ENCODE measurements at regions not wholly inside any gene's neighbourhood (a gene's known extent, or its start where the extent isn't known, plus 50 kb on each side); places are given as distances from the start of the nearest gene placed in this dataset.

GRCh38 chr17:34527908-34528470 is 51.4 kb upstream of the TMEM132E start:
- no peaks in the 10 kb centered on the region for H3K4me1 ChIP-seq (replicated peaks; ENCODE audit: insufficient read depth)
- ChIA-PET POLR2A (ENCODE audit: unreplicated experiment) (no interaction called here), CTCF (interaction anchor here (0.6 kb wide), 1 partner anchor 970 kb away, joined by 3 read pairs; no protein-coding TSS in a partner anchor)
- H3K4me2 ChIP-seq = no peak overlapping the region
- DNase-seq = no peak
- peaks cover 61% of the 10 kb centered on the region for H3K27me3 ChIP-seq (ENCODE audit: insufficient read depth, low read depth)
- H3K36me3 ChIP-seq (ENCODE audit: low read depth) = no peaks in the 10 kb centered on the region
- H3K79me2 ChIP-seq (ENCODE audit: low read depth) = no peaks in the 10 kb centered on the region
- H3K9me2 ChIP-seq (ENCODE audit: insufficient read depth) = no peaks in the 10 kb centered on the region
- H2AFZ ChIP-seq = no peak overlapping the region
- H4K20me1 ChIP-seq (ENCODE audit: insufficient read depth) = no peaks in the 10 kb centered on the region
- H3K9me3 ChIP-seq (ENCODE audit: insufficient read depth, low read depth) = no peaks in the 10 kb centered on the region
- H3K4me3 ChIP-seq = no peak overlapping the region
- no TSS peak for BruUV-seq (replicated peaks)
- intact Hi-C loops (cut with micrococcal nuclease; ENCODE audit: unreplicated experiment) = no loop called here
- H3F3A ChIP-seq (ENCODE audit: insufficient read depth, low read depth) = no peaks in the 10 kb centered on the region
- TF ChIP-seq EZH2 (IDR thresholded peaks at IDR 0.05; ENCODE audit: low read depth) = no peak
- no peak for TF ChIP-seq CTCF (conservative IDR thresholded peaks at IDR 0.05)
- H3K27ac ChIP-seq = no peak overlapping the region

- H3K4me3 ChIP-seq = no peak overlapping the region
- no peaks in the 10 kb centered on the region for H4K20me1 ChIP-seq (ENCODE audit: insufficient read depth)
- no peaks in the 10 kb centered on the region for H3F3A ChIP-seq (ENCODE audit: insufficient read depth, low read depth)
- no TSS peak for BruUV-seq (replicated peaks)
- POLR2A ChIA-PET (ENCODE audit: unreplicated experiment) = no interaction called here
- no peaks in the 10 kb centered on the region for H3K4me1 ChIP-seq (replicated peaks; ENCODE audit: insufficient read depth)
- no peak overlapping the region for H3K27ac ChIP-seq
- no peaks in the 10 kb centered on the region for H3K36me3 ChIP-seq (ENCODE audit: low read depth)
- peaks cover 65% of the 10 kb centered on the region for H3K27me3 ChIP-seq (ENCODE audit: insufficient read depth, low read depth)
- no peaks in the 10 kb centered on the region for H3K9me2 ChIP-seq (ENCODE audit: insufficient read depth)
- no peaks in the 10 kb centered on the region for H3K9me3 ChIP-seq (ENCODE audit: insufficient read depth, low read depth)
- no peak overlapping the region for H2AFZ ChIP-seq
- CTCF ChIA-PET = interaction anchor here (0.6 kb wide), 1 partner anchor 970 kb away, joined by 3 read pairs; no protein-coding TSS in a partner anchor
- DNase-seq = no peak
- H3K79me2 ChIP-seq (ENCODE audit: low read depth) = no peaks in the 10 kb centered on the region
- no peak overlapping the region for H3K4me2 ChIP-seq
- TF ChIP-seq CTCF (conservative IDR thresholded peaks at IDR 0.05) (no peak), EZH2 (IDR thresholded peaks at IDR 0.05; ENCODE audit: low read depth) (no peak)
- intact Hi-C loops (cut with micrococcal nuclease; ENCODE audit: unreplicated experiment) = no loop called here
Observed at GRCh38 chr17:34527136-34527907, 52.1 kb upstream of the TMEM132E start.

- no peak overlapping the region for H3K27ac ChIP-seq
- H3K9me3 ChIP-seq (ENCODE audit: insufficient read depth, low read depth) = no peaks in the 10 kb centered on the region
- no peak for TF ChIP-seq EZH2 (IDR thresholded peaks at IDR 0.05; ENCODE audit: low read depth)
- TF ChIP-seq CTCF (conservative IDR thresholded peaks at IDR 0.05) = no peak
- no peak overlapping the region for H3K4me3 ChIP-seq
- no peaks in the 10 kb centered on the region for H3F3A ChIP-seq (ENCODE audit: insufficient read depth, low read depth)
- no peaks in the 10 kb centered on the region for H3K36me3 ChIP-seq (ENCODE audit: low read depth)
- no peak overlapping the region for H3K4me2 ChIP-seq
- H3K9me2 ChIP-seq (ENCODE audit: insufficient read depth) = no peaks in the 10 kb centered on the region
- H2AFZ ChIP-seq = no peak overlapping the region
- no peak for DNase-seq
- H3K27me3 ChIP-seq (ENCODE audit: insufficient read depth, low read depth) = peaks cover 82% of the 10 kb centered on the region
- H3K4me1 ChIP-seq (replicated peaks; ENCODE audit: insufficient read depth) = no peaks in the 10 kb centered on the region
- no TSS peak for BruUV-seq (replicated peaks)
- ChIA-PET POLR2A (ENCODE audit: unreplicated experiment) (no interaction called here), CTCF (no interaction called here)
- intact Hi-C loops (cut with micrococcal nuclease; ENCODE audit: unreplicated experiment) = no loop called here
- H3K79me2 ChIP-seq (ENCODE audit: low read depth) = no peaks in the 10 kb centered on the region
- H4K20me1 ChIP-seq (ENCODE audit: insufficient read depth) = no peaks in the 10 kb centered on the region
Observed at GRCh38 chr17:34525651-34526050, 53.7 kb upstream of the TMEM132E start.

Measured in PC-9 (cell line).